Activated T-cell treated with anti-CD3 and anti-CD28 coated beads, Interleukin-2, amount 50 U/mL, for 48 hours (primary cell): ENCODE measurements at regions not wholly inside any gene's neighbourhood (a gene's known extent, or its start where the extent isn't known, plus 50 kb on each side); places are given as distances from the start of the nearest gene placed in this dataset.

Source experiments
- DNase-seq, 2 experiments: peaks; one replicate each; pipeline ENCODE4 v3.0.0-alpha.2; 2020

- peak; percentile 89 for DNase-seq
Observed at GRCh38 chr13:99859178-99860177, 112.1 kb downstream of the ZIC5 start.

GRCh38 chr13:99857738-99858137 is 113.8 kb downstream of the ZIC5 start:
- no peak for DNase-seq

GRCh38 chr13:99855526-99856420 is 115.8 kb downstream of the ZIC5 start:
- DNase-seq = no peak

GRCh38 chr13:99854366-99854765 is 117.2 kb downstream of the ZIC5 start:
- DNase-seq = no peak

- DNase-seq = no peak
Observed at GRCh38 chr13:99847318-99847750, 124.2 kb downstream of the ZIC5 start.

GRCh38 chr13:99845161-99845874 is 126.2 kb downstream of the ZIC5 start:
- DNase-seq = no peak

- DNase-seq = no peak
Observed at GRCh38 chr13:99844421-99844820, 127.1 kb downstream of the ZIC5 start.

- DNase-seq = no peak
Observed at GRCh38 chr13:99843872-99844271, 127.7 kb downstream of the ZIC5 start.

- DNase-seq = no peak
Observed at GRCh38 chr13:99842405-99842804, 129.2 kb downstream of the ZIC5 start.

GRCh38 chr13:99836291-99836690 is 135.3 kb downstream of the ZIC5 start:
- DNase-seq = no peak

- DNase-seq = no peak
Observed at GRCh38 chr13:99835442-99835841, 136.1 kb downstream of the ZIC5 start.

GRCh38 chr13:99834246-99834645 is 137.3 kb downstream of the ZIC5 start:
- DNase-seq = no peak

GRCh38 chr13:99832347-99832746 is 139.2 kb downstream of the ZIC5 start:
- DNase-seq = no peak

GRCh38 chr13:99830931-99831330 is 140.6 kb downstream of the ZIC5 start:
- no peak for DNase-seq

- no peak for DNase-seq
Observed at GRCh38 chr13:99829593-99830239, 141.9 kb downstream of the ZIC5 start.

- no peak for DNase-seq
Observed at GRCh38 chr13:99829161-99829560, 142.4 kb downstream of the ZIC5 start.

- DNase-seq = no peak
Observed at GRCh38 chr13:99828735-99829134, 142.8 kb downstream of the ZIC5 start.

- DNase-seq = no peak
Observed at GRCh38 chr13:99828123-99828522, 143.4 kb downstream of the ZIC5 start.

- DNase-seq = no peak
Observed at GRCh38 chr13:99827011-99827772, 144.4 kb downstream of the ZIC5 start.

- DNase-seq = no peak
Observed at GRCh38 chr13:99823961-99824360, 147.6 kb downstream of the ZIC5 start.

GRCh38 chr13:99822820-99823219 is 148.7 kb downstream of the ZIC5 start:
- DNase-seq = no peak

- no peak for DNase-seq
Observed at GRCh38 chr13:99821741-99822140, 149.8 kb downstream of the ZIC5 start.
